H9 (cell line): ENCODE measurements at regions not wholly inside any gene's neighbourhood (a gene's known extent, or its start where the extent isn't known, plus 50 kb on each side); places are given as distances from the start of the nearest gene placed in this dataset.

Experiments
- DNase-seq: peaks from one replicate; pipeline ENCODE4 v3.0.0-alpha.2; 2017
- H2AFZ ChIP-seq: one replicate; pipeline ENCODE4 v1.6.1; 2013; ENCODE audit warnings: mild to moderate bottlenecking, low read length, control low read depth, moderate library complexity
- H2AK5ac ChIP-seq: 2 replicates; pipeline ENCODE4 v1.6.1; 2013; ENCODE audit warnings: low read length, control low read depth, mixed read lengths; ENCODE audit not compliant: insufficient read length
- H2BK120ac ChIP-seq: one replicate; pipeline ENCODE4 v1.6.1; 2013; ENCODE audit warnings: low read depth, mild to moderate bottlenecking, low read length, control low read depth, inconsistent platforms; ENCODE audit not compliant: poor library complexity, severe bottlenecking
- H2BK12ac ChIP-seq: 2 replicates; pipeline ENCODE4 v1.6.1; 2013; ENCODE audit warnings: low read length, control low read depth, mixed read lengths, low read depth; ENCODE audit not compliant: insufficient read length
- H2BK15ac ChIP-seq: 2 replicates; pipeline ENCODE4 v1.6.1; 2013; ENCODE audit warnings: low read depth, low read length, control low read depth
- H2BK20ac ChIP-seq: one replicate; pipeline ENCODE4 v1.6.1; 2013; ENCODE audit warnings: low read depth, mild to moderate bottlenecking, low read length, control low read depth, inconsistent platforms; ENCODE audit not compliant: poor library complexity, severe bottlenecking
- H2BK5ac ChIP-seq: 2 replicates; pipeline ENCODE4 v1.6.1; 2013; ENCODE audit warnings: low read length, control low read depth, mixed read lengths; ENCODE audit not compliant: insufficient read length
- H3K14ac ChIP-seq: 2 replicates; pipeline ENCODE4 v1.6.1; 2013; ENCODE audit warnings: low read length, control low read depth; ENCODE audit not compliant: insufficient read depth
- H3K18ac ChIP-seq: 2 replicates; pipeline ENCODE4 v1.6.1; 2013; ENCODE audit warnings: low read depth, mild to moderate bottlenecking, mixed read lengths, low read length, control low read depth; ENCODE audit not compliant: insufficient read length
- H3K23ac ChIP-seq: 2 replicates; pipeline ENCODE4 v1.6.1; 2013; ENCODE audit warnings: low read length, control low read depth, mixed read lengths, low read depth; ENCODE audit not compliant: insufficient read length
- H3K23me2 ChIP-seq: 2 replicates; pipeline ENCODE4 v1.6.1; 2013; ENCODE audit warnings: low read depth, mild to moderate bottlenecking, mixed read lengths, low read length, control low read depth; ENCODE audit not compliant: insufficient read length, poor library complexity, severe bottlenecking
- H3K27ac ChIP-seq: 2 replicates; pipeline ENCODE4 v1.5.1; 2013; ENCODE audit warnings: low read length, control low read depth, mixed read lengths, low read depth; ENCODE audit not compliant: insufficient read length
- H3K27me3 ChIP-seq: 2 replicates; pipeline ENCODE4 v1.6.1; 2013; ENCODE audit warnings: low read length, control low read depth, inconsistent platforms; ENCODE audit not compliant: insufficient read depth
- H3K4ac ChIP-seq: 2 replicates; pipeline ENCODE4 v1.6.1; 2013; ENCODE audit warnings: low read depth, mild to moderate bottlenecking, control low read depth, inconsistent platforms, low read length, moderate library complexity
- H3K4me1 ChIP-seq: 2 replicates; pipeline ENCODE4 v1.6.1; 2013; ENCODE audit warnings: low read length, control low read depth, inconsistent platforms; ENCODE audit not compliant: insufficient read depth
- H3K4me2 ChIP-seq: 2 replicates; pipeline ENCODE4 v1.6.1; 2013; ENCODE audit warnings: low read length, control low read depth, mixed read lengths; ENCODE audit not compliant: insufficient read length, insufficient read depth
- H3K56ac ChIP-seq: 2 replicates; pipeline ENCODE4 v1.6.1; 2013; ENCODE audit warnings: low read depth, mild to moderate bottlenecking, mixed read lengths, low read length, control low read depth; ENCODE audit not compliant: insufficient read length
- H3K79me1 ChIP-seq: 2 replicates; pipeline ENCODE4 v1.6.1; 2013; ENCODE audit warnings: low read depth, mild to moderate bottlenecking, moderate library complexity, low read length, control low read depth, inconsistent platforms; ENCODE audit not compliant: insufficient read depth, poor library complexity, severe bottlenecking
- H3K79me2 ChIP-seq: 2 replicates; pipeline ENCODE4 v1.6.1; 2013; ENCODE audit warnings: low read length, control low read depth, inconsistent platforms; ENCODE audit not compliant: insufficient read depth
- H3K9ac ChIP-seq: 2 replicates; pipeline ENCODE4 v1.6.1; 2013; ENCODE audit warnings: low read length, control low read depth, mixed read lengths; ENCODE audit not compliant: insufficient read length; ENCODE audit errors: extremely low read depth
- H3K9me3 ChIP-seq: one replicate; pipeline ENCODE4 v1.6.1; 2013; ENCODE audit warnings: low read depth, low read length, inconsistent platforms; ENCODE audit not compliant: control insufficient read depth
- H3T11ph ChIP-seq: one replicate; pipeline ENCODE4 v1.6.1; 2013; ENCODE audit warnings: mild to moderate bottlenecking, low read length, control low read depth, inconsistent platforms
- H4K20me1 ChIP-seq: one replicate; pipeline ENCODE4 v1.6.1; 2013; ENCODE audit not compliant: control insufficient read depth, insufficient read length, insufficient read depth
- H4K5ac ChIP-seq: 2 replicates; pipeline ENCODE4 v1.6.1; 2013; ENCODE audit warnings: low read depth, mild to moderate bottlenecking, mixed read lengths, low read length, control low read depth; ENCODE audit not compliant: insufficient read length
- H4K8ac ChIP-seq: replicated peaks from 2 replicates; pipeline ENCODE4 v1.6.1; 2013; ENCODE audit warnings: low read length, control low read depth, mixed read lengths, low read depth; ENCODE audit not compliant: insufficient read length
- H4K91ac ChIP-seq: 2 replicates; pipeline ENCODE4 v1.6.1; 2013; ENCODE audit warnings: low read depth, mild to moderate bottlenecking, moderate library complexity, mixed read lengths, low read length, control low read depth; ENCODE audit not compliant: insufficient read length
- H3K27ac Mint-ChIP-seq, 3 experiments: 2 replicates in 2 of 3; 3 replicates in 1 of 3; pipeline ENCODE4 v1.8.0; 2020 to 2021; ENCODE audit warnings: mixed read lengths in 3 of 3, mild to moderate bottlenecking in 1 of 3, moderate library complexity in 1 of 3
- H3K27me3 Mint-ChIP-seq: 2 replicates; pipeline ENCODE4 v1.8.0; 2021; ENCODE audit warnings: low read depth, mild to moderate bottlenecking, moderate library complexity, mixed read lengths
- H3K36me3 Mint-ChIP-seq, 3 experiments: 2 replicates in 2 of 3; 3 replicates in 1 of 3; pipeline ENCODE4 v1.8.0; 2020 to 2021; ENCODE audit warnings: low read depth in 3 of 3, mixed read lengths in 3 of 3; ENCODE audit not compliant: insufficient read depth in 1 of 3
- H3K4me1 Mint-ChIP-seq, 2 experiments: 2 replicates each; pipeline ENCODE4 v1.8.0; 2020; ENCODE audit warnings: mixed read lengths in 2 of 2
- H3K4me3 Mint-ChIP-seq, 2 experiments: 2 replicates in 1 of 2; 3 replicates in 1 of 2; pipeline ENCODE4 v1.8.0; 2020 to 2021; ENCODE audit warnings: mild to moderate bottlenecking in 2 of 2, mixed read lengths in 2 of 2, moderate library complexity in 1 of 2
- H3K9me3 Mint-ChIP-seq, 2 experiments: 2 replicates in 1 of 2; 3 replicates in 1 of 2; pipeline ENCODE4 v1.8.0; 2020; ENCODE audit warnings: mild to moderate bottlenecking in 2 of 2, mixed read lengths in 2 of 2, moderate library complexity in 1 of 2
- CTCF ChIP-seq: fragments of 200-600 bp; sonication (generic); conservative IDR thresholded peaks from 3 replicates; pipeline ENCODE4 v1.8.0; 2021; ENCODE audit warnings: antibody characterized with exemption, mild to moderate bottlenecking
- WGBS: extraction: QIAGEN DNeasy Blood & Tissue Kit; methylation state at CpG from one replicate; pipeline ENCODE4 v1.1.7; 2013; ENCODE audit warnings: missing lambda C conversion rate, low lambda C conversion rate, mixed read lengths; ENCODE audit not compliant: insufficient read length; ENCODE audit errors: extremely low coverage; 5-methylcytosine and 5-hydroxymethylcytosine counted together

GRCh38 chr3:154953538-154953937, 126.6 kb upstream of the MME start:
- H3K4ac ChIP-seq, result no peak overlapping the region
- H3K9me3 ChIP-seq, result no peaks in the 10 kb centered on the region
- no peak overlapping the region for H3K4me2 ChIP-seq
- Mint-ChIP-seq H3K27me3 (no peaks in the 10 kb centered on the region), H3K4me1 (no peaks in the 10 kb centered on the region), H3K4me3 (no peak overlapping the region), H3K36me3 (peaks cover 0 to 16% (median 0%) of the 10 kb centered on the region in 3 experiments; a peak in 4 of 7 replicates), H3K9me3 (peaks cover 16 to 21% of the 10 kb centered on the region in 2 experiments; a peak in 4 of 5 replicates), H3K27ac (no peak overlapping the region)
- TF ChIP-seq CTCF, result no peak
- H2AK5ac ChIP-seq, result no peak overlapping the region
- H3K4me1 ChIP-seq, result no peaks in the 10 kb centered on the region
- no peak overlapping the region for H2BK20ac ChIP-seq
- no peak overlapping the region for H3K18ac ChIP-seq
- no peak overlapping the region for H2BK120ac ChIP-seq
- H3K27me3 ChIP-seq, result no peaks in the 10 kb centered on the region
- no peaks in the 10 kb centered on the region for H3K23me2 ChIP-seq
- H4K91ac ChIP-seq, result no peak overlapping the region
- no peak overlapping the region for H4K5ac ChIP-seq
- H3K79me2 ChIP-seq, result no peaks in the 10 kb centered on the region
- H2AFZ ChIP-seq, result no peak overlapping the region
- no peak overlapping the region for H2BK12ac ChIP-seq
- H4K20me1 ChIP-seq, result no peaks in the 10 kb centered on the region
- H4K8ac ChIP-seq, result no peak overlapping the region
- no peak overlapping the region for H2BK5ac ChIP-seq
- no peak overlapping the region for H3K27ac ChIP-seq
- H3K9ac ChIP-seq, result no peak overlapping the region
- H2BK15ac ChIP-seq, result no peak overlapping the region
- H3K79me1 ChIP-seq, result no peaks in the 10 kb centered on the region
- H3K23ac ChIP-seq, result no peak overlapping the region
- no peak overlapping the region for H3K56ac ChIP-seq
- no peak for DNase-seq
- WGBS, result no CpG with 5 or more reads among the region's 3 CpGs
- no peak overlapping the region for H3K14ac ChIP-seq
- H3T11ph ChIP-seq, result no peak overlapping the region
